Vagina (tissue), 2 donors: ENCODE measurements at regions not wholly inside any gene's neighbourhood (a gene's known extent, or its start where the extent isn't known, plus 50 kb on each side); places are given as distances from the start of the nearest gene placed in this dataset.

ENCODE experiments used
- POLR2A ChIP-seq, 2 donors: fragments of 450-650 bp; IDR thresholded peaks; one replicate each; pipeline ENCODE4 v1.6.1; 2017; ENCODE audit warnings: antibody characterized with exemption in 2 of 2, mild to moderate bottlenecking in 2 of 2, moderate library complexity in 2 of 2
- TF ChIP-seq, protein P1 (sequence below), 3 experiments: fragments of 450-650 bp in 2 of 3; fragments of 200-600 bp in 1 of 3; sonication (generic) in 1 of 3; IDR thresholded peaks; one replicate each; pipeline ENCODE4 v1.5.1; 2017 to 2019; ENCODE audit warnings: antibody characterized with exemption in 3 of 3, mild to moderate bottlenecking in 2 of 3, moderate library complexity in 2 of 3

DNA sequence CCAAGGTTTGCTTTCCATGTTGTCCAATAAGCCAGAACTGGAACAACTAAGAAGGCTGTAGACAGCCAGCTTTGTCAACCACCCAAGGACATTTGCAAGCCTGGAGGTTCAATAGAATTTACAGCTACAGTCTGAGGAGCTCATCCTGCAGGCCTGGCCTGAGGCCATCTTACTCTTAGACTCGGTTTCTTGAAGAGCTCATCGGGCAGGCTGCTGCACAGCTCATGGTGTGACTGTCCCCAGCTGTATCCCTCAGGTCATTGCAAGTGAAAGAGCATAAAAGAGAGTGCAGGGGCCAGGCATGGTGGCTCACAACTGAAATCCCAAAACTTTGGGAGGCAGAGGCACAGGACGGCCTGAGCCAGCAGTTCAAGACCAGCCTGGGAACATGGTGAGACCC is 96.9 kb upstream of the FOXQ1 start:
- TF ChIP-seq, protein P1, sequence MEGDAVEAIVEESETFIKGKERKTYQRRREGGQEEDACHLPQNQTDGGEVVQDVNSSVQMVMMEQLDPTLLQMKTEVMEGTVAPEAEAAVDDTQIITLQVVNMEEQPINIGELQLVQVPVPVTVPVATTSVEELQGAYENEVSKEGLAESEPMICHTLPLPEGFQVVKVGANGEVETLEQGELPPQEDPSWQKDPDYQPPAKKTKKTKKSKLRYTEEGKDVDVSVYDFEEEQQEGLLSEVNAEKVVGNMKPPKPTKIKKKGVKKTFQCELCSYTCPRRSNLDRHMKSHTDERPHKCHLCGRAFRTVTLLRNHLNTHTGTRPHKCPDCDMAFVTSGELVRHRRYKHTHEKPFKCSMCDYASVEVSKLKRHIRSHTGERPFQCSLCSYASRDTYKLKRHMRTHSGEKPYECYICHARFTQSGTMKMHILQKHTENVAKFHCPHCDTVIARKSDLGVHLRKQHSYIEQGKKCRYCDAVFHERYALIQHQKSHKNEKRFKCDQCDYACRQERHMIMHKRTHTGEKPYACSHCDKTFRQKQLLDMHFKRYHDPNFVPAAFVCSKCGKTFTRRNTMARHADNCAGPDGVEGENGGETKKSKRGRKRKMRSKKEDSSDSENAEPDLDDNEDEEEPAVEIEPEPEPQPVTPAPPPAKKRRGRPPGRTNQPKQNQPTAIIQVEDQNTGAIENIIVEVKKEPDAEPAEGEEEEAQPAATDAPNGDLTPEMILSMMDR (IDR thresholded peaks at IDR 0.05), result no peak
- TF ChIP-seq POLR2A (IDR thresholded peaks at IDR 0.05), result no peak
